HuH-7.5 (cell line): ENCODE measurements at regions not wholly inside any gene's neighbourhood (a gene's known extent, or its start where the extent isn't known, plus 50 kb on each side); places are given as distances from the start of the nearest gene placed in this dataset.

Experiments used
- DNase-seq: peaks from one replicate; pipeline ENCODE4 v3.0.0; 2011; ENCODE audit warnings: low spot score

DNA sequence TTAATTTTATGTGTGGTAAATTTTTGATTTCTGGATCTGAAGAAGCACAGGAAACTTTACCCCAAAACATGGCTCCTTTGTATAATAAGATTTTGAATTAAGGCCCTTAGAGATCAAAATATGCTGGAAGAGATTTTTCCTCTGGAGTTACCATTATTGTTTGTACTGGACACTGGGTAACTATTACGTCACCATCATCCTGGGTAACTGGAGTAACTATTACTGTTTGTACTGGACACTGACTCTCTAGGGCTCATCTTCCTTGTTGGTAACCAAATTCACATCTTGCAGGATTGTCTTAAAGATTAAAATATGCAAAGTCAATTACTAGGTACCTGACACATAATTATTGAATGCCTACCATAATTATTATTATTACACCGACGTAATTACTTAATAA lies 593.8 kb upstream of the GOT2 start:
- no peak for DNase-seq

DNA sequence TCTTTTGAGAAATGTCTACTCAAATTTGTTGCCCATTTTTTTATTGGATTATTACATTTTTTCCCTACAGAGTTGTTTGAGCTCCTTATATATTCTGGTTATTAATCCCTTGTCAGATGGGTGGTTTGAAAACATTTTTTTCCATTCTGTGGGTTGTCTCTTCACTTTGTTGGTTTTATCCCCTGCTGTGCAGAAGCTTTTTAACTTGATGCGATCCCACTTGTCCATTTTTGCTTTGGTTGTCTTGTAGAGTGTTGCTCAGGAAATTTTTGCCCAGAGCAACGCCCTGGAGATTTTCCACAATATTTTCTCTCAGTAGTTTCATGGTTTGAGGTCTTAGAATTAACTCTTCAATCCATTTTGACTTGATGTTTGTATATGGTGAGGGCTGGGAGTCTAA lies 592.8 kb upstream of the GOT2 start:
- no peak for DNase-seq

DNA sequence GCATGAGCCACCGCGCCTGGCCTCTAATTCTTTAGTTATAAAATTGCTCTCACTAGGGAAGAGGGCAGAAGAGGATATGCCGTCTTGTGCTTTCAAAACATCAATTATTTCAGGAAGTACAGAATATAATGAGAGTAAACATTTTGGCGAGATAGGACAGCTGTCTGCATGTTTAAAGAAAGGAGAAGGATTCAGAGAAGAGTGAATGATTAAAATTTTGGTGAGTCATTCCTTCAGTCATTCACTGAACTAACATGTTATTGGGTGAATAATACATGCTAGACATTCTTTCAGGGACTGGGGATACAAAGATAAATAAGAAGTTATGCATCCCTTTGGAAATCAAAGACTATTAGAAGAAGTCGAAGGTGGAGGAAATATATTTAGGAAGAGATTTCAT lies 590.3 kb upstream of the GOT2 start:
- no peak for DNase-seq

GRCh38 chr16:59320657-59321056 lies 586.5 kb upstream of the GOT2 start:
- DNase-seq, result no peak

DNA sequence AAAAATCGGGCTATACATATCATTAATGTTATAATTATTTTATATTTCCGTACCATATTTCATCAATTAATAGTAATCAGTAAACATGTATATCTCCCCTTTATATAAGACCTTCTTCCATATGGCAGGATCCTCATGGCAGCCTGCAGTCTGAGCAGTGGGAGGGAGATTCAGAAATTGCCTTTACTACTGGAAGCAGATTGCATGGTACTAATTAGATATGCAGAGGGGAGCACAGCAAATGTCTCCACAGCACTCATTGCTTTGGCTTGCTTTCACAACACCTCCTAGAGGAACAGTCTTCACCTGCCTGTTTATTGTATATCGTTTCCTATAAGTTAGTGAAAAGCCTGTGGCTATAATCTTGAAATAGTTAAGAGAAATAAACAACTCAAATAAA lies 585.8 kb upstream of the GOT2 start:
- DNase-seq, result no peak

GRCh38 chr16:59305850-59306249 lies 571.7 kb upstream of the GOT2 start:
- no peak for DNase-seq

DNA sequence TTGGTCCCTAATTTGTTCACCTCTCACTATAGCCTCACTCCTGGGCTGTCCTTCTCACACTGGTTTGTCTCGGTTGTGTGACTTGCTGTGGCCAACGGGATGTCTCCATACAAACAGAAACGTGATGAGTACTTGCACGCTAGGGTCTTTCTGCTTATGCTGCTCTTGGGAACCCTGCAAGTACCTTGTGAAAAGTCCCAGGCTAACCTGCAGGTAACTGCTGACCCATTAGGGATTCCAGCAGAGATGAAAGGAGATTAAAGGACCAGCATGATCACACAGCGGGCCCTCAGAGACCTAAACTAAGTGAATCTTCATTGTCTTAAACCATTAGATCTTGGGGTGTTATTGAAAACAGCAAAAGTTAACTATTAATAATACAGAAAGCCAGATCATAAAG lies 562.8 kb upstream of the GOT2 start:
- no peak for DNase-seq

DNA sequence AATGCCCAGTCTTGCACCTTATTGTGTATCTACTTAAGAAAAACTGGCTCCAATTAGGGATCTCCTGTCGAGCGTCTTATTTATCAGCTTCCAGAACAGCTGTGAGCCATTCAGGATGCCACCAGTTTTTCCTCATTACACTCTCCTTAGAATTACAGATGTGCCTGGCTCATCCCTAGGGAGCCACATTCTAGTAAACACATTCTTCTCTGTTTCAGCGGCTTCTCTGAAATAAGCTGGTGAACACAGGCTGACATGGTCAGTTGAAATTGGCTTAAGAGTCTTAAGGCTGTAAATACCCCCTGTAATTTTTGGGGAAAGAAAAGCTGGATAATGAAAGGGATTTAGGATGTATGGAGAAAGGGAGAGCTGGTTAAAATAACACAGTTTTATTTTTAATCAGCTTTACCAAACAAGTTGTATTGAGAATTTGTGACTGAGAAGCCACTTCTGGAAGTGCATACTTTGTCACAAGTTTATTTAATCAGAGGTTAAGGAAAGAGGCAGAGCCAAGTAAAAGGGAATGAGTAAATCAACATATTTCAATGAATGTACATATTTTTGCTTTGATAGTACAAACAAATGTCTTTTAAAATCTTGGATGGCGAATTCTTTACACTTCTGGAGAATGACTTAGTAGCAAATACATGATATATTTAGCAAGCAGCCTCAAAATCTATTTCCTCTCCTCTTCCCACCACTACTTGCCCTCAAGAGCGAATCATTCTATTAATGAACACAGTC lies 562.0 kb upstream of the GOT2 start:
- no peak for DNase-seq

DNA sequence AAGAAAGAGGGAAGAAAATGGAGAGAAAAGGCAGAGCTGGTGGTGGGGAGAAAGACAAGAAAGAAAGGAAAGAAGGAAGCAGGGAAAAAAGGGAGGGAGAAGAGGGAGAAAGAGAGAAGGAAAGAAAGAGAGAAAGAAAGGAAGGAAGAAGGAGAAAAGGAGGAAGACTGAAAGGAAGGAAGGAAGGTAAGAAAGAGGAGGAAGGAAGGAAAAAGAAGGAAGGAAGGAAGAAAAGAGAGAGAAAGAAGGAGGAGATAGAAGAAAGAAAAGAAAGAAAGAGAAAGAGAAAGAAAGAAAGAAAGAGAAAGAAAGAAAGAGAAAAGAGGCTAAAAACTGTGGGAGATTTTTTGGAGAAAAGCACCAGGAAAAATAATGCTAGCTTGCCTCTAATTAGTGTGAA lies 561.4 kb upstream of the GOT2 start:
- no peak for DNase-seq

DNA sequence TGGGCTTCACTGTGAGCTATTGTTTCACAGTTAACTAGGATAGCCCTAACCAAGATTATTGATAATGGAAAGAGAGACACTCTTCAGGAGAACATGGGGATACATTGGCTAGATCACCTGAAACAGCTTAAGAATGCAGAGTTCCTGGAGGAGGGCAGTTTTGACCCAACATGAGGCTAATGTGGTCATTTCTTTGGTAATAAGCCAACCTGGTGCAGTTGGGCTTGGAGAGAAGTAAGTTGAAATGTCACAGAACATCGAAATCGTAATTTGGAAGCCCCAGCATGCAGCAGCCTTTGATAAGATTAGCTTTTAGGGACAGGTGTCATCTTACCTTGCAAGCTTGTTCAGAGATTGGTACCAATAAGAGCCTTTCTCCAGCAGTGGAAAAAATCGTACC lies 556.6 kb upstream of the GOT2 start:
- no peak for DNase-seq

- no peak for DNase-seq
These were observed 555.0 kb upstream of the GOT2 start for GRCh38 chr16:59289151-59289550.

GRCh38 chr16:59274141-59274540 lies 540.0 kb upstream of the GOT2 start:
- DNase-seq, result no peak

- DNase-seq, result no peak
These were observed 529.8 kb upstream of the GOT2 start for GRCh38 chr16:59263955-59264354.

- no peak for DNase-seq
These were observed 526.8 kb upstream of the GOT2 start for GRCh38 chr16:59260892-59261291.

GRCh38 chr16:59259950-59260319 lies 525.8 kb upstream of the GOT2 start:
- no peak for DNase-seq

DNA sequence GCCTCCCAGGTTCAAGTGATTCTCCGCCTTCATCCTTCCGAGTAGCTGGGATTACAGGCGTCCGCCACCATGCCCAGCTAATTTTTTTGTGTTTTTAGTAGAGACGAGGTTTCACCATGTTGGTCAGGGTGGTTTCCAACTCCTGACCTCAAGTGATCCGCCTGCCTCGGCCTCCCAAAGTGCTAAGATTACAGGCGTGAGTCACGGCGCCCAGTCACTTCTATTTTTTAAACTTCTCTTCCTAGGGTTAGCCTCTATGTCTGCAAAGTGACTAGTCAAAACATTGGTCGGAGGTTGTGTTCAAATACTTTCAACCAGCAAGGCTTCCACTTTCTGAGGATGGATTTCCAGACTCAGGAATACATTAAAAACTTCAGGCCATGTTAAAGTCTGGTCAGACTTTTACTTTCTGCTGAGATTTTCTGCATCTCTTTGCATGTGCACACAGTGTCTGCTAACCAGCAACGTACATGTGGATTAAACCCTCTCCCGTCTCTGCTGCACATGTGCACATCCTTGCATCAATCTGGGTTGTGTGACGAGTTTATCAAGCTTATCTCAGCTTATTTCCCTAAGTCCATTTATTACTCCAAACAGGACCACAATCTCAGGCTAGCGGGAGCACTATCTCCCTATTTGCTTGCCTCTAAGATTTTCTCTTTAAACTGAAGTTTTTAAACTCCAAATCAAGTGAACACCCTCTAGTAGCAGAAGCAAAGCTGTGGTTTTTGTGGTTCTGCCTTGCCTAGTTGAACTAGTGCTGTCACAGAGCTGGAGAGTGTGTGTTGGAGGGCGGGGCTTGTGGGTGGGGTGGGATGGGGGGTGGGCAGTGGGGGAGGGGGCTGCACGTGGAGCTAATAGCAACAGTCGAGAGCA lies 525.2 kb upstream of the GOT2 start:
- no peak for DNase-seq

GRCh38 chr16:59252317-59252716 lies 518.2 kb upstream of the GOT2 start:
- DNase-seq, result no peak

DNA sequence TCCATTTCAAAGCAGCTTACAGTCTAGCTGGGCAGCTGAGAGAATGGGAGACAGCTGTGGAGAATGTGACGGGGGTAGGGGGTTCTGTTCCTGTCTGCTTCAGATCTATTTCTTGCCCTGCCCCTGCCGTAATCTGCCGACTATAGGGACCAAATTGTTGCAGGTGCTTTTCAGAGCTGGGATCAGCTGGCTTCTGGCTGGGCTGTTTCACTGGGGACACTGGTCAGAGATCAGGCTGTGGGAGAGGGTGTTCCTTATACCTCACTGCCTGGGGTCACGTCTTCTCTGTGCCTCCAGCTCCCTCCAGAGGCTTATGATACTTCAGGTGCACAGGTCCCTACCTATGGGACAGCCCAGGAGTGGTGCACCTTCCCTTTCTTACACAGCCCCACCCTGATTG lies 514.9 kb upstream of the GOT2 start:
- no peak for DNase-seq

DNA sequence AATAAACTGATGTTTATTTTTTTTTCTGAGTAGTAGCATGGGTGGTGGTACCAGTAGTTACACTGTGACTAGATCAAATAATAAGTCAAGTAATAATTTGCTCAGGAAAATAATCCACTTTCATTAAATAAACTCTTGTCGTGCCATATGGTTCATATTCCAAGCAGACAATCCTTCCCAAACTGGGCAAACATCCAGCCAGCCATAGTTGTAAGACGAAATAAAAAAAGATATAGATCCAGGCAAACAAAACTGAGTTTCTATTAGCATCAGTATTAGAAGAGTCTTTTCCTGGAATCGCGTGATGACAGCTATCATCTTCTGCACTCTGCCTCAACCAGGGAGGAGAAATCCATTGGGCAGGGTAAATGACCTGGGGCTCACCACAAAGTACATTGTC lies 508.4 kb upstream of the GOT2 start:
- DNase-seq, result no peak

DNA sequence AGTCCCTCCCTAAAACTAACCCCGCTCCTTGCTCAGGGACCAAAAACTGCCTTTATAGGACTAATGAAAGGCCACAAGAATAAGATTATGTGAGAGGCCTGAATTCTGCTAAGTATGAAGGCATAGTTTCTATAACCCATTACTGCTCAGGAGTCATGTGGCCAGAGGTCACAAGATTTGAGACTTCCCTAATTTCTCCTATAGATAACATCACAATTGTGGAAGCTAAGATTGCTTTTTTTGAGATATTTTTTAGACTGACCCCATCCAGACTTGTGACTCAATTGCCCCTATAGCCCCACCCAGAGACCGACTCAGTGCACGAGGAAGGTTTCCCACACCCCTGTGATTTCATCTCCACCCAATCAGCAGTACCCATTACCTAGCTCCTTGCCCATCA lies 504.1 kb upstream of the GOT2 start:
- no peak for DNase-seq

- no peak for DNase-seq
These were observed 502.8 kb upstream of the GOT2 start for GRCh38 chr16:59236804-59237458.

- no peak for DNase-seq
These were observed 490.3 kb upstream of the GOT2 start for GRCh38 chr16:59224401-59224800.

- no peak for DNase-seq
These were observed 485.9 kb upstream of the GOT2 start for GRCh38 chr16:59220011-59220410.
